HG03066 (cell line): ENCODE measurements at regions not wholly inside any gene's neighbourhood (a gene's known extent, or its start where the extent isn't known, plus 50 kb on each side); places are given as distances from the start of the nearest gene placed in this dataset.
"Not testable (repeated sequence)": the region's sequence is repeated elsewhere in the genome, so short reads cannot be mapped to it uniquely, and the experiment has no call there.

Source experiments
- ATAC-seq: cut with Tn5 transposase; IDR thresholded peaks from one replicate; pipeline ENCODE4 v1.9.1; 2021; ENCODE audit warnings: low read depth; ENCODE audit not compliant: unreplicated experiment

- no peak for ATAC-seq
Observed at GRCh38 chr20:12906361-12906760, 102.4 kb upstream of the SPTLC3 start.

DNA sequence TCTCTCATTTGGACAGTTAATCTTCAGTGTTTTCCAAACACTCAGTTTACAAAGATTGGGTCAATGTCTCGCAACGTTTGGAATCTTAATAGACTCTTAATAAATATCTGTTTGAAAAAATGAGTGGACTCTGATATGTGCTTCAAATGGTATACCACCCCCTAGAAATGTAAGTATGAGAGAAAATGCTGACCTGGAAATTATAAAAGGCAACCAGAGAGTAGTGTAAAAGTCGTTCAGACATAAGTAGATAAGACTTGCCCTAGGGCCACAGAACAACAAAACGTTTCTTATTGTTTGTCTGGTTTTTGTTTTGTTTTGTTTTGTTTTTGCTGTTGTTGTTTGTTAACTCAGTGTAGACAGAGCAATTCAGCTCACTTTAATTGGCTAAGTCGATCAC lies 97.4 kb upstream of the SPTLC3 start:
- no peak for ATAC-seq

DNA sequence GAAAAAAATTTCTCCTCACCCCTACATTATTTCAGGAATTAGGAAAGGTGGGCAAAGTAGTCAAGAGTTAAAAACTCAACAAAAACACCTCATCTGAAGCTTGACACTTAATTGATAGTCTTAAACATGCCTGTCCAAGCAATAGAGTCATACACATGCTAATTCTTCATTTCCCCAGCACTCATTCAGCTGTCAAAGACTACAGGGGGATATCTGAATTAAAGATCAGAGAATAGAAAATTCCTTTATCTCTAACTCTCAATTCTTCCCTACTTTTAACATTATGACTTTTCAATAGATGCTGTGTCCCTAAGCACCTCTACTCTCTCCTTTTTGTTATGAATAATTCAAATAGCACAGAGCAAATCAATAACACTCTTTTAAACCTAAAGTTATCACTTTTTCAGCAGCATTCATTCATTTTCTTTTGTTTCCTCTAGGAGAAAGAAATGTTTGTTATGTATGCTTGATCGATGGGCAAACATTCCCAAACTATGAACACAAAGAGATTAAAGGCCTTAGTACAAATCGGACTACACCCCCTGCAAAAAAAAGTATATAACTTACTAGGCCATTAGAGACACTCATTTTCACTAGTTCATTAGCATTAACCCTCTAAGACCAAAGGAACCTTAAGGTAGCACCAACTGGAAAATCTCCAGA lies 94.9 kb upstream of the SPTLC3 start:
- no peak for ATAC-seq

GRCh38 chr20:12914804-12915203 lies 94.0 kb upstream of the SPTLC3 start:
- no peak for ATAC-seq

DNA sequence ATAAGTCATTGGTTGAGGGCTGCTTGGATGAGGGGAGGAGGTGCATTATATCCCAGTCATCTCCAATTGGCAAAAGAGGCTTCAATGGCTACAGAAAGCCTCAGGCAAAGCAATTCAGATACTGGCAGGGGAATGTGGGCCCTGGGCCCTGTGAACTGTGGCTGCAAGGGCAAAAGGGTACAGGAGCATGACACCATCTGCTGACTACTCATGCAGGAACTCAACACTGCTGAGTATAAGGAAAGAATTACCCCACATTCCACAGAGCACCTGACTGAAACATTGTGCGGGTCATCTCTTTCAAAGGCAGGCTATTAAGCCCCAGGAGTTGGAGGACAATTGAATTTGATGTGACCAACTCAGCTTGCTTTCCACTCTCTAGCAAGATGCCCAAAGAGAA lies 92.1 kb upstream of the SPTLC3 start:
- ATAC-seq: no peak

DNA sequence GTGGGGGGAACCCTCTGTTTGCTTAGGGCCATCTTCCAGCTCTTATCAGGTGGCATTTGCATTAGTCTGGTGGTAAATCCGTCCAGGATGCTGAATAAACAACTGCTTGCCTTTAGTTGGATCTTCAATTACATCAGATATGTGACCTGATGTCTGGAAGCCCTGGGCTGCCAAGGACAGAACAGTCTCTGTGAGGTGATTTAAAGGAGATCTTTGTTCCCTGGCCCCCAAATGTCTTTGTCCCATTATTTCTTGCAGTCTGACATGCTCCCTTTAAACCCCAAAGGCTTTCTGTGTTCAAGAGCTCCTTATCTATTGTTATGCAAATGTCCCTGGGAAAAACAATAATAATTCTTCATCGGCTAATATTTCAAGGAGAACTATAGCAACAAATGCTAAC lies 84.6 kb upstream of the SPTLC3 start:
- ATAC-seq: no peak

- peak; percentile 99 for ATAC-seq
Observed at GRCh38 chr20:12925210-12925755, 83.5 kb upstream of the SPTLC3 start.

- ATAC-seq: no peak
Observed at GRCh38 chr20:12925863-12926793, 82.6 kb upstream of the SPTLC3 start.

DNA sequence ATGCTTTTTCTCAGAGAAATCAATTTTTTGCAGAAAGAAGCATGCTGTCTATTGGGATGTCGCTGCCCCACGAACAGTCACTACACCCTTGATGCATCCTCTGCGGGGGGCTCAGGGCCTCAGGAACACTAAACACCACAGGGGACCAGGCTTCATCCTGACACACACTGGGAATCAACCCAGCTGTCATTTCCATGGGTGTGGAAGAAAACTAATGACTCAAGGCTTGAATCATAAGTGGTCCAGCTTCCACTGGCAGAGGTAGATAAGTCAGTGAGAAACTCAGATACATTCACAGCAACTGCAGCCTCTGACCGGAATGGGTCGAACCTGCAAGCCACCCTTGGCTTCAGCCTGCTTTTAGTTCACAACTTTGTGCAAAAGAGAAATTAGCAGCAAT lies 81.3 kb upstream of the SPTLC3 start:
- ATAC-seq: no peak

GRCh38 chr20:12928358-12928754 lies 80.4 kb upstream of the SPTLC3 start:
- no peak for ATAC-seq

DNA sequence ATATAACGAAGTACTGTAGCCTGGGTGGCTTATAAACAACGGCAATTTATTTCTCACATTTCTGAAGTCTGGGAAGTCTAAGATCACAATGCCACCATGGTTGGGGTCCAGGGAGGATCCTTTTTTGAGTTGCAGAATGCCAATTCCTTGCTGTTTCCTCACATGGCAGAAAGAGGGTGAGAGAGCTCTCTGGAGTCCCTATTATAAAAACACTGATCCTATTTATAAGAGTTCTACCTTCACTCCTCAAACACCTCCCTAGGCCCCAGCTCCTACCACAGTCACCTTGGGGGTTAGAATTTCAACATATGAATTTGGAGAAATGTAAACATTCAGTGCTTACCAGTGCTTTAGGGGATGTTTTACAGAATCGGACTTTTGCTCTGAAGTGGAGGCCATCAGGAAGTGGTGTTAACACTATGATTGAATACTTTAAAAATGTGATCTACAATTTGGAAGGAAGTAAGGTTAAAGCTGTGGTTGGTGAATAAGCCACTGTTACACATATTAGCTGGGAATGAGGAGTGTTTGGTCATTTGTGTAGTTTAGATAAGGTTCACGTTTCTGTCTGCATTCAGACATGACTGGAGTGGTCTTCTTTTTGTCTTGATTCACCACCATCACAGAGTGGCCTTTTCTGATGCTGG lies 79.9 kb upstream of the SPTLC3 start:
- ATAC-seq: no peak

DNA sequence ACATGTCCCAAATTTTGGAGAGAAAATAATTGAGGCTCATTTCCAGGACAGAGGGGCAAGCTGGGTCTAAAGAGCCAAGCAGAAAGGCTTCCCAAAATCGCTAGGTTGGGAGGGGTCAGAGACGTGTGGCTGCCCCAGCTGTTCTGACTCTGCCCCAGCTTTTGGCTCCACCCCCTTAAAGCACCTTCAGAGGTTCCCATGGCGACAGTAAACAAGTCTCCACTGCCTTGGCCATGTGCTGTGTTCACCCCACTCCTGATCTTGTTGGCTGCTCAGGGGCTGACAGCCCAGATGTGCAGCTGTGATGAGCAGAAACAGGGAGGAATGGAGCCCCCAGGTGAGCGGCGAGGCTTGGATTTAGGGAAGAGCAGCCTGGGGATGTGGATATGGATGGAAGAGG lies 72.8 kb upstream of the SPTLC3 start:
- no peak for ATAC-seq

DNA sequence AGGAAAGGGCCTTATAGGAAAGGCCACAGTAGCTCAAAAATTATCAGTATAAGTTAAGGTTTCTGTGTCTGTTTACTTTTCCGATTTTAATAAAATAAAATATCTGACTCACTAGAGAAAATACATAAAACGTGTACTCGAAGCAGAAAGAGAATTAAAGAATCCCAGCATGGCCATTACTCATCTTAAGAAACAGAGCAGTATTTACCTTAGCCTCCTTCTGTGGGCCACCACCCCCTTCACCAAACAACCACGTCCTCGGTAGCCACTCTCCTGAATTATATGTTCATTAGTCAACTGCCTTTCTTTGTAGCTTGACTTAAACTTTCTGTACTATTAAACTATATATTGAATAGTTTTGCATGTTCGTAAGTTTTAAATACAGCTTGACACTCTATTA lies 72.2 kb upstream of the SPTLC3 start:
- ATAC-seq: no peak

GRCh38 chr20:12941025-12941424 lies 67.7 kb upstream of the SPTLC3 start:
- ATAC-seq: no peak

DNA sequence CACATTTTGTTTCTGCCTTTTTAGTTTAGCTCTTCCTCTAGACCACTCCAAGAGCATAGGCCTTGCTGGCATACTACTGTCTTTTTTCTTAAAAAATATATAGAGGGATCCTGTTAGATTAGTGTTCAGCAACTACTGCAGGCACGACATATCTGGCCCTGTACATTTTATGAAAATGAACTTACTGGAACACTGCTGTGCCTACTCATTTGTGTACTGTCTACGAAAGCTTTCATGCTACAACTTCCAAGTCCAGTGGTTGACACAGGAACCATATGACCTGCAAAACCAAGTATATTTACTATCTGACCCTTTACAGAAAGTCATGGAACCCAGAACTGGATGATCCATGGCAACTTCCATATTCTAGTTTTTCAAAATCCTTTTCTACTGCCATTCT lies 66.6 kb upstream of the SPTLC3 start:
- ATAC-seq: no peak

DNA sequence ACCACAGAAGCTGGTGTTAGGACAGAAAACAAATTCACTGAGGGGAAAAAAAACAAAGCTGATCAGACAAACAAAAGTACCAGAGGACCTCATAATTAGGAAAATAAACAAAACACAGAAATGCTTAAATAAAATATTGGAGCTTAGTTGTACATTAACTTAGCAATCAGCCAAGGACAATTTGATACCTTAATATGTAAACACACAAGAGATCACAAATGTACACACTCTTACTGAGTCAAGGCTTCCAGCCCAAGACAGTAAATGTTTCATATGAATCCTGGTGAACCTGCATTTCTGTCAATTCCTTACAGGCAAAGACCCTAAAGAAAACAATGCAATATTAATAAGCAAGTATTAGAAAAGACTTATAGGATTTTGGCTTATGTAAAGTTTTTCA lies 62.0 kb upstream of the SPTLC3 start:
- ATAC-seq: no peak

DNA sequence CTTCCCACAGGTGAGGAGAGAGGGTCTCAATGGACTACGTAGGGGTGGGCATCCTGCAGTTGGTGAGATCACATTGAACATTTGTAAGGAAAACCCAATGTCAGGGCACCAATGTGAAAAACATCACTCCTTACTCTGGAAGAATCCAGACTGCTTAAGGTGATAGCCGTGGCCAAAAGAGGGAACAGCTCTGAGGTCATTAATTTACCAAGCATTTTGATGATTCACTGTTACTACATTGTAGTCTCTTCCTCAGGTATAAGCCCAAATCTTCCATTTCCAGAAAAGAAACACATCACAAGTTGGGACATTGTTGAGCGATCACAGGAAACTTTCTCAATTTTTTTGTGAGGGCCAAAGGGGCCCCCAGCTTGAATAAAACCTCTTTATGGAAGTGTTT lies 61.1 kb upstream of the SPTLC3 start:
- no peak for ATAC-seq

- no peak for ATAC-seq
Observed at GRCh38 chr20:12949429-12949980, 59.3 kb upstream of the SPTLC3 start.

DNA sequence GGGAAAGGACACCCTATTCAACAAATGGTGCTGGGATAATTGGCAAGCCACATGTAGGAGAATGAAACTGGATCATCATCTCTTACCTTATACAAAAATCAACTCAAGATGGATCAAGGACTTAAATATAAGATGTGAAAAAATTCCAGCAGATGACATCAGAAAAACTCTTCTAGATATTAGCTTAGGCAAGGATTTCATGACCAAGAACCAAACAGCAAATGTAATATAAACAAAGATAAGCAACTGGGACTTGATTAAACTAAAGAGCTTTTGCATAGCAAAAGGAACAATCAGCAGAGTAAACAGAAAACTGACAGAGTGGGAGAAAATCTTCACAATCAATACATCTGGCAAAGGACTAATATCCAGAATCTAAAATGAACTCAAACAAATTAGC lies 54.5 kb upstream of the SPTLC3 start:
- not testable (repeated sequence) for ATAC-seq

DNA sequence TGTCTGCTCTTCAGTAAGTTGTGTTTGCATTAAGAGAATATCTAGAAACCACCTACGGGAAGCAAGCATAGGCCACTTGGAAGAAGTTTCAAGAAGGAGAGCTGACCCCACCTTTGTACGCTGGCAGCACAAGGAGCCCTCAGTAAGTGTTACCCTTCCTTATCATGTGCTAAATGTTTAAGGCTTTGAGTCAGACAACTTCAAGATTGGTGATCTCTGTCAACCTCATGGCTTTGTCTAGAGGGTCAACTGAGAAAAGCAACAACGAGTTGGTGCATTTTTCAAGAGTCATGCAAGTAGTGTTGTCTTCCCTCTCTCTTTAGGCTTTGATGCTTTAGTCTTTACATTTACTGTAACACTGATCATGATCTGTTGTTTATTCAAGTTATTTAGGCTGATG lies 53.2 kb upstream of the SPTLC3 start:
- ATAC-seq: no peak

DNA sequence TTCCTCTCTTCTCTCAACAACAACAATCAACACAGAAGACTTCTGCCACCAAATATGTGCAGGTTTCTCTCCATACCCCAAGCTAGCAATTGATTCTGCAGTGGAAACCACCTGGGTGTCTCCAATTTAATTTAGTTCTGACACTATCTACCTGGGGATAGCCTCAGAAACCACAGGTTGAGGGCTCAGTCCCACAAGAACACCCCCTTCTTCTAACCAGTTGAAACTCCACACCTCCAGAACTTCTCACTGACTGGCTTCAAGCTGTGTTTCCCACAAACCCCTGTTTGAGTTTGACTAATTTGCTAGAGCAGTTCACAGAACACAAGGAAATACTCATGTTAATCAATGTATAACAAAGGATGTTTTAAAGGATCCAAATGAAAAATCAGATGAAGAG lies 52.5 kb upstream of the SPTLC3 start:
- ATAC-seq: no peak
